ENCODE measurements at regions not wholly inside any gene's neighbourhood (a gene's known extent, or its start where the extent isn't known, plus 50 kb on each side); places are given as distances from the start of the nearest gene placed in this dataset.

DNA sequence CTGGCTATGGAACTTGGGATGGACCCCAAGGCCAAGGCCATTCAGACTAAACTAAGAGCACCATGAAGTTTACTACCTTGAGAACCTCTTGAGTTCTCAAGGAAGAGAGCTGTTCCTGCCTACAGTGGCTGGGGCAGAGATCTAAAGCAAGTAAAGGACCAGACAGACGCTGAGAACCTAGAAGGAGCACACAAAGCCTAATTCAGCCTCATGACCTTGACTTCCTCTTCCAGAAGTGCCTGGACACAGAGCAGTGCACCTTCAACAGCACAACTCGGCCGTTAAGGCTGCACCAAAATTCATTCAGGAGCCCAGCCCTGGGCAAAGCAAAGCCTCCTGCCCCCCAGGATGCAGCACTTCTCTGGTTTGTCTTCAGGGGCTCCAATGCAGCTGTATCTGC, 82.9 kb upstream of the AKIP1 start:
- TF ChIP-seq, protein P1, sequence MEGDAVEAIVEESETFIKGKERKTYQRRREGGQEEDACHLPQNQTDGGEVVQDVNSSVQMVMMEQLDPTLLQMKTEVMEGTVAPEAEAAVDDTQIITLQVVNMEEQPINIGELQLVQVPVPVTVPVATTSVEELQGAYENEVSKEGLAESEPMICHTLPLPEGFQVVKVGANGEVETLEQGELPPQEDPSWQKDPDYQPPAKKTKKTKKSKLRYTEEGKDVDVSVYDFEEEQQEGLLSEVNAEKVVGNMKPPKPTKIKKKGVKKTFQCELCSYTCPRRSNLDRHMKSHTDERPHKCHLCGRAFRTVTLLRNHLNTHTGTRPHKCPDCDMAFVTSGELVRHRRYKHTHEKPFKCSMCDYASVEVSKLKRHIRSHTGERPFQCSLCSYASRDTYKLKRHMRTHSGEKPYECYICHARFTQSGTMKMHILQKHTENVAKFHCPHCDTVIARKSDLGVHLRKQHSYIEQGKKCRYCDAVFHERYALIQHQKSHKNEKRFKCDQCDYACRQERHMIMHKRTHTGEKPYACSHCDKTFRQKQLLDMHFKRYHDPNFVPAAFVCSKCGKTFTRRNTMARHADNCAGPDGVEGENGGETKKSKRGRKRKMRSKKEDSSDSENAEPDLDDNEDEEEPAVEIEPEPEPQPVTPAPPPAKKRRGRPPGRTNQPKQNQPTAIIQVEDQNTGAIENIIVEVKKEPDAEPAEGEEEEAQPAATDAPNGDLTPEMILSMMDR (IDR thresholded peaks at IDR 0.05): no peak
- no peaks in the 10 kb centered on the region for H3K4me1 ChIP-seq

DNA sequence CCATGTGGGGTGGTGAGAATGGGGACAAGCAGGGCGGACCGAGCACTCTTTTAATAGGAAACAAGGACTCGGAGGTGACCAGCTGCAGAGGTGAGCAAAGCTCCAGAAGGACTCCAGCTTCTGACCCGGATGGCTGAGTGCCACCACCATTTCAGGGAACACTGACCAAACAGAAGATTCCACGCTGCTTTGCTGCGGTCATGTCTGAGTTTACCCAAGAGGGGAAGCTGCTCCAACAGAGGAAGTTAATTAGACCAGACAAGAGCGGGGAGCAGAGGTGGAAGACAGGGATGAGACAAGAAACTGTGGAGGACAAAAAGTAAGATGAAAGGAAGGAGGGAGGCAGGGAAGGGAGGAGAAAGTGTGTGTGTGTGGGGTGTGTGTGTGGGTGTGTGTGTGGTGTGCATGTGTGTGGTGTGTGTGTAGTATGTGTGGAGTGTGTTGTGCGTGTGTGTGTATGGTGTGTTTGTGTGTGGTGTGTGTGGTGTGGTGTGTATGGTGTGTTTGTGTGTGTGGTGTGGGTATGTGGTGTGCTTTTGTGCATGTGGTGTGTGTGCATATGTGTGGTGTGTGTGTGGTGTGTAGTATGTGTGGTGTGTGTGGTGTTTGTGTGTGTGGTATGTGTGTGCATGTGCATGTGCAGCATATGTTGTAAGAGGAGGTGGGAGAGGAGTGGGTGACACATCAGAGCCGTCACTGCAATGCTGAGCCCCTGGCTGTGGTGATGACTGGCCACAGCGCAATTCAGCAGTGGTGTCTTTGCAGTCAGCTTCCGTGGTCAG, 82.2 kb upstream of the AKIP1 start:
- Histone ChIP-seq H2AFZ (no peak overlapping the region), H3K36me3 (ENCODE audit: control insufficient read depth, insufficient read depth, low read length) (no peaks in the 10 kb centered on the region), H3K9ac (no peak overlapping the region), H3K4me3 (ENCODE audit: low read depth, low read length) (no peak overlapping the region), H3K79me2 (no peaks in the 10 kb centered on the region), H3K4me1 (no peaks in the 10 kb centered on the region), H3K27me3 (ENCODE audit: control insufficient read depth, insufficient read depth, low read length) (no peaks in the 10 kb centered on the region), H3K27ac (no peak overlapping the region), H3K9me3 (ENCODE audit: control insufficient read depth, low read length) (no peaks in the 10 kb centered on the region), H3K4me2 (ENCODE audit: low read length) (no peak overlapping the region)
- TF ChIP-seq, protein P1 (IDR thresholded peaks at IDR 0.05): no peak

More for the DNA sequence above, 82.9 kb upstream of the AKIP1 start:
- Histone ChIP-seq H3K9ac (no peak overlapping the region), H3K4me3 (ENCODE audit: low read depth, low read length) (no peak overlapping the region), H3K9me3 (ENCODE audit: control insufficient read depth, low read length) (no peaks in the 10 kb centered on the region), H2AFZ (no peak overlapping the region), H3K36me3 (ENCODE audit: control insufficient read depth, insufficient read depth, low read length) (no peaks in the 10 kb centered on the region), H3K4me2 (ENCODE audit: low read length) (no peak overlapping the region), H3K27me3 (ENCODE audit: control insufficient read depth, insufficient read depth, low read length) (no peaks in the 10 kb centered on the region), H3K27ac (no peak overlapping the region), H3K79me2 (no peaks in the 10 kb centered on the region)

DNA sequence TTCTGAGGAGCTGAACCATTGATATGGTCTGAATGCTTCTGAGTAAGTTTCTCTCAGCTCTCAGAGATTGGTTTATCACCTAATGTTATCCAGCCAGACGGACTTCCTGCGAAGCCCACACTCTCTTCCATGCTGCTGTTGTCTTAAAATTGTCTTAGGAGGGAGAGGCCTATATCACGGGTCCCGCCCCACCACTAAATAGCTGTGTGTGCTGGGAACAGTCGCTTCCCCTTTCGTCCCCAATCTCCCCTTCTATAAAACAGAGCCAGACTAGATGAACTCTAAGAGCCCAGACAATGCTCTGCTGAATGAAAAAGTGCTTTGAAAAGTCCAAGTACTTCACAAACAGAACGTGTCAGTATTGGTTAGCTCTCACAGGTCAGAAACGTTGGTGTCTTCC, 81.4 kb upstream of the AKIP1 start:
- Histone ChIP-seq H3K36me3 (ENCODE audit: control insufficient read depth, insufficient read depth, low read length) (no peaks in the 10 kb centered on the region), H3K4me2 (ENCODE audit: low read length) (no peak overlapping the region), H3K4me1 (no peaks in the 10 kb centered on the region), H3K9ac (no peak overlapping the region), H3K79me2 (no peaks in the 10 kb centered on the region), H3K4me3 (ENCODE audit: low read depth, low read length) (no peak overlapping the region), H3K27me3 (ENCODE audit: control insufficient read depth, insufficient read depth, low read length) (no peaks in the 10 kb centered on the region), H2AFZ (no peak overlapping the region), H3K9me3 (ENCODE audit: control insufficient read depth, low read length) (no peaks in the 10 kb centered on the region), H3K27ac (no peak overlapping the region)
- TF ChIP-seq, protein P1 (IDR thresholded peaks at IDR 0.05): no peak

DNA sequence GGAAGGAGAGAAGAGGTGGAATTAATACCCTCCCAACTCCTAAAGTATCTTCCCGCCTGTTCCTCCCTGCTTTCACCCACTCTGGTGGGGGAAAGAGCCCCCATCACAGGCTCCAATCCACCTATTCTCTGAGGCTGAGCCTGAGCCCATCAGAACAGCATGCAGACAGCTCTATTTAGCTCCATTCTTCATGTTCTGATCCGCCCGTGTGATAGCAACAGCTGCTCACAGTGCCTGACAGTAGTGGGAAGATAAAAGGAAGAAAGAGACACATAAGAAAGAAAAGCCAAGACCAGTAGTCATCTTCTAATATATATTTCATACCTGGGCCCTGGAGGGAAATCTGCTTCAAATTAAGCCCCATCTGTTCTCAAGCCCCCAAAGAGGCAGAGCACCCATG, 80.3 kb upstream of the AKIP1 start:
- no peaks in the 10 kb centered on the region for H3K27me3 ChIP-seq (ENCODE audit: control insufficient read depth, insufficient read depth, low read length)
- H3K9me3 ChIP-seq (ENCODE audit: control insufficient read depth, low read length): no peaks in the 10 kb centered on the region
- no peak overlapping the region for H3K9ac ChIP-seq
- H3K36me3 ChIP-seq (ENCODE audit: control insufficient read depth, insufficient read depth, low read length): no peaks in the 10 kb centered on the region
- H3K27ac ChIP-seq: no peak overlapping the region
- no peak overlapping the region for H3K4me3 ChIP-seq (ENCODE audit: low read depth, low read length)
- no peak overlapping the region for H2AFZ ChIP-seq
- H3K79me2 ChIP-seq: no peaks in the 10 kb centered on the region
- no peaks in the 10 kb centered on the region for H3K4me1 ChIP-seq
- H3K4me2 ChIP-seq (ENCODE audit: low read length): no peak overlapping the region
- TF ChIP-seq, protein P1 (IDR thresholded peaks at IDR 0.05): no peak

DNA sequence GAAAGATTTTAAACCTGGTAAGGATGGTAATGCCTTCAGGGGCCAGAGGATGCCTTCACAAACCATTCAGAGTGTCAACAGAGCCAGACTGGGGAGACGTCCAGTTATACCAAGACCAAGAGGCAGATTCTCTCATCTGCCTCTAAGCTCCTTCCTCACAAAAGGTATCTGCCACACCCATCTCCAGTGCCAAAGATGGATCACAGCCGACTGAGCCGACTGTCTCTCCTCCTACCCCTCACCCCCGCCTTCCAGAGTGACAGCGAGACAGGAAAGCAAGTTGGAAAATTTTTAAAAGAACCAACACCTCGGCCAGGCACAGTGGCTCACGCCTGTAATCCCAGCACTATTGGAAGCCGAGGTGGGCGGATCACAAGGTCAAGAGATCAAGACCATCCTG, 79.1 kb upstream of the AKIP1 start:
- TF ChIP-seq, protein P1 (IDR thresholded peaks at IDR 0.05): no peak
- Histone ChIP-seq H3K4me2 (ENCODE audit: low read length) (no peak overlapping the region), H3K27me3 (ENCODE audit: control insufficient read depth, insufficient read depth, low read length) (no peaks in the 10 kb centered on the region), H3K4me3 (ENCODE audit: low read depth, low read length) (no peak overlapping the region), H3K4me1 (no peaks in the 10 kb centered on the region), H3K9me3 (ENCODE audit: control insufficient read depth, low read length) (no peaks in the 10 kb centered on the region), H3K36me3 (ENCODE audit: control insufficient read depth, insufficient read depth, low read length) (no peaks in the 10 kb centered on the region), H3K9ac (no peak overlapping the region), H3K27ac (no peak overlapping the region), H3K79me2 (no peaks in the 10 kb centered on the region), H2AFZ (no peak overlapping the region)
